ENCODE measurements at regions not wholly inside any gene's neighbourhood (a gene's known extent, or its start where the extent isn't known, plus 50 kb on each side); places are given as distances from the start of the nearest gene placed in this dataset.

GRCh38 chr13:38135592-38135991, 214.1 kb upstream of the UFM1 start:
- H3K27me3 ChIP-seq (replicated peaks in 1 of 4; ENCODE audit: control extremely low read depth in 1 of 4, control insufficient read depth in 3 of 4, insufficient read depth in 4 of 4, low read length in 3 of 4): no peaks in the 10 kb centered on the region
- H3K27ac ChIP-seq (ENCODE audit: low read length in 2 of 2): no peak overlapping the region
- Mint-ChIP-seq H3K4me3 (no peak overlapping the region), H3K9me3 (ENCODE audit: insufficient read depth) (peaks cover 3% of the 10 kb centered on the region), H3K27ac (no peak overlapping the region), H3K4me1 (no peaks in the 10 kb centered on the region), H3K27me3 (no peaks in the 10 kb centered on the region)
- intact Hi-C loops (cut with micrococcal nuclease): no loop called here
- no peak overlapping the region for H3K4me3 ChIP-seq (ENCODE audit: control extremely low read depth in 1 of 5, extremely low read depth in 1 of 5, insufficient read depth in 1 of 5, low read depth in 2 of 5, low read length in 4 of 5)
- WGBS (ENCODE audit: insufficient coverage): 94% methylated on average over 3 of the region's 4 CpGs
- H3K9ac ChIP-seq (ENCODE audit: low read length): no peak overlapping the region
- ATAC-seq (ENCODE audit: low read depth): no peak
- TF ChIP-seq CTCF (IDR thresholded peaks at IDR 0.05): no peak
- TF ChIP-seq EZH2 (IDR thresholded peaks at IDR 0.05; ENCODE audit: borderline replicate concordance, insufficient read depth, low read depth, low read length, poor library complexity, severe bottlenecking): no peak
- H4K20me1 ChIP-seq (ENCODE audit: control insufficient read depth, insufficient read depth, low read length, poor library complexity, severe bottlenecking): no peaks in the 10 kb centered on the region
- no peak for DNase-seq
- no peaks in the 10 kb centered on the region for H3K79me2 ChIP-seq (ENCODE audit: control insufficient read depth, insufficient read depth, low read length)
- H3K36me3 ChIP-seq (replicated peaks in 1 of 2; ENCODE audit: control extremely low read depth in 1 of 2, control insufficient read depth in 1 of 2, extremely low read depth in 1 of 2, insufficient read depth in 2 of 2, low read length in 1 of 2): no peaks in the 10 kb centered on the region
- no peak overlapping the region for H2AFZ ChIP-seq (ENCODE audit: insufficient read depth, low read depth, low read length, poor library complexity, severe bottlenecking)
- H3K4me1 ChIP-seq (ENCODE audit: control insufficient read depth in 2 of 2, insufficient read depth in 2 of 2, low read length in 2 of 2): no peaks in the 10 kb centered on the region
- ChIA-PET CTCF (no interaction called here), POLR2A (no interaction called here)
- no peak overlapping the region for H3K4me2 ChIP-seq (replicated peaks; ENCODE audit: low read depth, low read length, poor library complexity, severe bottlenecking)
- peaks cover 0 to 6% (median 0%) of the 10 kb centered on the region in 3 donors for H3K9me3 ChIP-seq (ENCODE audit: control extremely low read depth in 1 of 3, control insufficient read depth in 2 of 3, insufficient read depth in 1 of 3, low read length in 2 of 3)

GRCh38 chr13:38121267-38121666, 228.4 kb upstream of the UFM1 start:
- no peaks in the 10 kb centered on the region for H4K20me1 ChIP-seq (ENCODE audit: control insufficient read depth, insufficient read depth, low read length, poor library complexity, severe bottlenecking)
- 100% methylated on average over 3 of the region's 4 CpGs for WGBS (ENCODE audit: insufficient coverage)
- TF ChIP-seq EZH2 (IDR thresholded peaks at IDR 0.05; ENCODE audit: borderline replicate concordance, insufficient read depth, low read depth, low read length, poor library complexity, severe bottlenecking) (no peak), CTCF (IDR thresholded peaks at IDR 0.05) (no peak)
- no peak overlapping the region for H3K4me2 ChIP-seq (replicated peaks; ENCODE audit: low read depth, low read length, poor library complexity, severe bottlenecking)
- no peaks in the 10 kb centered on the region for H3K79me2 ChIP-seq (ENCODE audit: control insufficient read depth, insufficient read depth, low read length)
- Mint-ChIP-seq H3K9me3 (ENCODE audit: insufficient read depth) (no peaks in the 10 kb centered on the region), H3K27me3 (no peaks in the 10 kb centered on the region), H3K4me3 (no peak overlapping the region), H3K4me1 (peaks cover 3% of the 10 kb centered on the region), H3K27ac (no peak overlapping the region)
- H3K4me1 ChIP-seq (ENCODE audit: control insufficient read depth in 2 of 2, insufficient read depth in 2 of 2, low read length in 2 of 2): peaks cover 0 to 4% of the 10 kb centered on the region in 2 donors
- ATAC-seq (ENCODE audit: low read depth) (no peak), DNase-seq (no peak)
- H3K36me3 ChIP-seq (replicated peaks in 1 of 2; ENCODE audit: control extremely low read depth in 1 of 2, control insufficient read depth in 1 of 2, extremely low read depth in 1 of 2, insufficient read depth in 2 of 2, low read length in 1 of 2): no peaks in the 10 kb centered on the region
- ChIA-PET CTCF (no interaction called here), POLR2A (no interaction called here)
- no peaks in the 10 kb centered on the region for H3K9me3 ChIP-seq (ENCODE audit: control extremely low read depth in 1 of 3, control insufficient read depth in 2 of 3, insufficient read depth in 1 of 3, low read length in 2 of 3)
- H3K27me3 ChIP-seq (replicated peaks in 1 of 4; ENCODE audit: control extremely low read depth in 1 of 4, control insufficient read depth in 3 of 4, insufficient read depth in 4 of 4, low read length in 3 of 4): no peaks in the 10 kb centered on the region
- H3K27ac ChIP-seq (ENCODE audit: low read length in 2 of 2): no peak overlapping the region
- intact Hi-C loops (cut with micrococcal nuclease): no loop called here
- no peak overlapping the region for H3K4me3 ChIP-seq (ENCODE audit: control extremely low read depth in 1 of 5, extremely low read depth in 1 of 5, insufficient read depth in 1 of 5, low read depth in 2 of 5, low read length in 4 of 5)
- H2AFZ ChIP-seq (ENCODE audit: insufficient read depth, low read depth, low read length, poor library complexity, severe bottlenecking): no peak overlapping the region
- no peak overlapping the region for H3K9ac ChIP-seq (ENCODE audit: low read length)
